Activated T-cell treated with anti-CD3 and anti-CD28 coated beads, Interleukin-2, amount 50 U/mL, for 24 hours (primary cell): ENCODE measurements at regions not wholly inside any gene's neighbourhood (a gene's known extent, or its start where the extent isn't known, plus 50 kb on each side); places are given as distances from the start of the nearest gene placed in this dataset.

Experiments used
- DNase-seq: peaks from one replicate; pipeline ENCODE4 v3.0.0-alpha.2; 2020
- H3K27ac Mint-ChIP-seq: 2 replicates; pipeline ENCODE4 v1.8.0; 2020; ENCODE audit warnings: mild to moderate bottlenecking, mixed read lengths
- H3K27me3 Mint-ChIP-seq: 2 replicates; pipeline ENCODE4 v1.8.0; 2020; ENCODE audit warnings: mixed read lengths
- H3K36me3 Mint-ChIP-seq: 2 replicates; pipeline ENCODE4 v1.8.0; 2020; ENCODE audit warnings: low read depth, mixed read lengths
- H3K4me1 Mint-ChIP-seq: 2 replicates; pipeline ENCODE4 v1.8.0; 2020; ENCODE audit warnings: low read depth, mixed read lengths
- H3K4me3 Mint-ChIP-seq: 2 replicates; pipeline ENCODE4 v1.8.0; 2020; ENCODE audit warnings: mild to moderate bottlenecking, moderate library complexity, mixed read lengths
- H3K9me3 Mint-ChIP-seq: 2 replicates; pipeline ENCODE4 v1.8.0; 2020; ENCODE audit warnings: mixed read lengths

- no peaks in the 10 kb centered on the region for H3K4me1 Mint-ChIP-seq
- H3K27me3 Mint-ChIP-seq: peaks cover 17% of the 10 kb centered on the region
- H3K9me3 Mint-ChIP-seq: no peaks in the 10 kb centered on the region
- no peaks in the 10 kb centered on the region for H3K36me3 Mint-ChIP-seq
- H3K27ac Mint-ChIP-seq: no peak overlapping the region
- no peak overlapping the region for H3K4me3 Mint-ChIP-seq
- DNase-seq: no peak
Observed at GRCh38 chr7:148472406-148472805, 118.2 kb upstream of the C7orf33 start.

GRCh38 chr7:148473703-148474480, 116.7 kb upstream of the C7orf33 start:
- no peak overlapping the region for H3K27ac Mint-ChIP-seq
- no peak for DNase-seq
- H3K4me1 Mint-ChIP-seq: no peaks in the 10 kb centered on the region
- H3K36me3 Mint-ChIP-seq: no peaks in the 10 kb centered on the region
- peaks cover 17% of the 10 kb centered on the region for H3K27me3 Mint-ChIP-seq
- H3K9me3 Mint-ChIP-seq: no peaks in the 10 kb centered on the region
- no peak overlapping the region for H3K4me3 Mint-ChIP-seq

GRCh38 chr7:148474481-148475025, 116.0 kb upstream of the C7orf33 start:
- peaks cover 17% of the 10 kb centered on the region for H3K27me3 Mint-ChIP-seq
- no peaks in the 10 kb centered on the region for H3K9me3 Mint-ChIP-seq
- no peak overlapping the region for H3K27ac Mint-ChIP-seq
- no peak overlapping the region for H3K4me3 Mint-ChIP-seq
- H3K4me1 Mint-ChIP-seq: no peaks in the 10 kb centered on the region
- DNase-seq: no peak
- H3K36me3 Mint-ChIP-seq: no peaks in the 10 kb centered on the region

- H3K36me3 Mint-ChIP-seq: no peaks in the 10 kb centered on the region
- no peak for DNase-seq
- no peak overlapping the region for H3K4me3 Mint-ChIP-seq
- H3K27me3 Mint-ChIP-seq: peaks cover 3% of the 10 kb centered on the region
- no peak overlapping the region for H3K27ac Mint-ChIP-seq
- H3K9me3 Mint-ChIP-seq: no peaks in the 10 kb centered on the region
- peaks cover 3% of the 10 kb centered on the region for H3K4me1 Mint-ChIP-seq
Observed at GRCh38 chr7:148478551-148478950, 112.0 kb upstream of the C7orf33 start.

GRCh38 chr7:148480479-148481146, 110.0 kb upstream of the C7orf33 start:
- DNase-seq: no peak
- peaks cover 3% of the 10 kb centered on the region for H3K4me1 Mint-ChIP-seq
- H3K9me3 Mint-ChIP-seq: no peaks in the 10 kb centered on the region
- no peak overlapping the region for H3K4me3 Mint-ChIP-seq
- H3K27ac Mint-ChIP-seq: no peak overlapping the region
- H3K36me3 Mint-ChIP-seq: no peaks in the 10 kb centered on the region
- H3K27me3 Mint-ChIP-seq: no peaks in the 10 kb centered on the region

- Mint-ChIP-seq H3K4me3 (no peak overlapping the region), H3K36me3 (no peaks in the 10 kb centered on the region), H3K27me3 (no peaks in the 10 kb centered on the region), H3K27ac (no peak overlapping the region), H3K9me3 (no peaks in the 10 kb centered on the region), H3K4me1 (peaks cover 3% of the 10 kb centered on the region)
- no peak for DNase-seq
Observed at GRCh38 chr7:148481147-148481526, 109.4 kb upstream of the C7orf33 start.

- Mint-ChIP-seq H3K4me1 (peaks cover 3% of the 10 kb centered on the region), H3K27ac (no peak overlapping the region), H3K27me3 (no peaks in the 10 kb centered on the region), H3K4me3 (no peak overlapping the region), H3K9me3 (no peaks in the 10 kb centered on the region), H3K36me3 (no peaks in the 10 kb centered on the region)
- no peak for DNase-seq
Observed at GRCh38 chr7:148481971-148482626, 108.5 kb upstream of the C7orf33 start.

- H3K36me3 Mint-ChIP-seq: no peaks in the 10 kb centered on the region
- peaks cover 3% of the 10 kb centered on the region for H3K4me1 Mint-ChIP-seq
Observed at GRCh38 chr7:148483515-148484308, 106.9 kb upstream of the C7orf33 start.

GRCh38 chr7:148484486-148484885, 106.1 kb upstream of the C7orf33 start:
- Mint-ChIP-seq H3K4me3 (no peak overlapping the region), H3K36me3 (no peaks in the 10 kb centered on the region), H3K4me1 (peaks cover 3% of the 10 kb centered on the region), H3K9me3 (no peaks in the 10 kb centered on the region), H3K27me3 (peaks cover under 1% of the 10 kb centered on the region), H3K27ac (no peak overlapping the region)
- no peak for DNase-seq

More at GRCh38 chr7:148483515-148484308, 106.9 kb upstream of the C7orf33 start:
- no peak for DNase-seq
- H3K4me3 Mint-ChIP-seq: no peak overlapping the region
- no peaks in the 10 kb centered on the region for H3K27me3 Mint-ChIP-seq
- no peaks in the 10 kb centered on the region for H3K9me3 Mint-ChIP-seq
- no peak overlapping the region for H3K27ac Mint-ChIP-seq

GRCh38 chr7:148485618-148486017, 104.9 kb upstream of the C7orf33 start:
- no peak for DNase-seq
- Mint-ChIP-seq H3K36me3 (no peaks in the 10 kb centered on the region), H3K4me3 (no peak overlapping the region), H3K27me3 (peaks cover 3% of the 10 kb centered on the region), H3K4me1 (peaks cover 3% of the 10 kb centered on the region), H3K9me3 (no peaks in the 10 kb centered on the region), H3K27ac (no peak overlapping the region)

- Mint-ChIP-seq H3K27me3 (peaks cover 11% of the 10 kb centered on the region), H3K9me3 (no peaks in the 10 kb centered on the region), H3K4me3 (no peak overlapping the region), H3K36me3 (no peaks in the 10 kb centered on the region), H3K27ac (no peak overlapping the region), H3K4me1 (no peaks in the 10 kb centered on the region)
- no peak for DNase-seq
Observed at GRCh38 chr7:148486937-148487336, 103.6 kb upstream of the C7orf33 start.

- H3K4me3 Mint-ChIP-seq: no peak overlapping the region
- DNase-seq: no peak
- H3K27ac Mint-ChIP-seq: no peak overlapping the region
- peaks cover 14% of the 10 kb centered on the region for H3K27me3 Mint-ChIP-seq
- H3K9me3 Mint-ChIP-seq: no peaks in the 10 kb centered on the region
- H3K4me1 Mint-ChIP-seq: no peaks in the 10 kb centered on the region
- no peaks in the 10 kb centered on the region for H3K36me3 Mint-ChIP-seq
Observed at GRCh38 chr7:148487912-148488311, 102.7 kb upstream of the C7orf33 start.

- no peak for DNase-seq
- Mint-ChIP-seq H3K9me3 (peaks cover 4% of the 10 kb centered on the region), H3K27ac (no peak overlapping the region), H3K4me3 (no peak overlapping the region), H3K36me3 (no peaks in the 10 kb centered on the region), H3K27me3 (peaks cover 19% of the 10 kb centered on the region), H3K4me1 (no peaks in the 10 kb centered on the region)
Observed at GRCh38 chr7:148489678-148490077, 100.9 kb upstream of the C7orf33 start.

GRCh38 chr7:148492157-148492860, 98.3 kb upstream of the C7orf33 start:
- Mint-ChIP-seq H3K27ac (no peak overlapping the region), H3K36me3 (no peaks in the 10 kb centered on the region), H3K4me3 (no peak overlapping the region), H3K4me1 (no peaks in the 10 kb centered on the region), H3K27me3 (peaks cover 24% of the 10 kb centered on the region), H3K9me3 (peaks cover 4% of the 10 kb centered on the region)
- no peak for DNase-seq
